GM12878 (cell line): ENCODE measurements at regions not wholly inside any gene's neighbourhood (a gene's known extent, or its start where the extent isn't known, plus 50 kb on each side); places are given as distances from the start of the nearest gene placed in this dataset.
"Not testable (repeated sequence)": the region's sequence is repeated elsewhere in the genome, so short reads cannot be mapped to it uniquely, and the experiment has no call there.

Source experiments
- DPF2 ChIP-seq: fragments of 450-650 bp; IDR thresholded peaks from 2 replicates; pipeline ENCODE4 v1.6.1; 2017; ENCODE audit warnings: mild to moderate bottlenecking
- POLR2A ChIP-seq: IDR thresholded peaks from 2 replicates; pipeline ENCODE4 v1.6.1; 2011; ENCODE audit warnings: low read depth, mild to moderate bottlenecking, low read length
- TF ChIP-seq, protein P1 (sequence below), 3 experiments: IDR thresholded peaks in 2 of 3; conservative IDR thresholded peaks in 1 of 3; 2 replicates each; pipeline ENCODE4 v1.5.1; 2011; ENCODE audit warnings: low read depth in 3 of 3, low read length in 3 of 3, mild to moderate bottlenecking in 3 of 3, control low read depth in 2 of 3, moderate library complexity in 2 of 3, inconsistent platforms in 1 of 3, mixed read lengths in 1 of 3; ENCODE audit not compliant: control insufficient read depth in 2 of 3, insufficient read depth in 1 of 3; ENCODE audit errors: extremely low read depth in 1 of 3
- TF ChIP-seq, protein P2 (sequence below): IDR thresholded peaks from 2 replicates; pipeline ENCODE4 v1.6.1; 2012; ENCODE audit warnings: mild to moderate bottlenecking, low read depth, low read length

DNA sequence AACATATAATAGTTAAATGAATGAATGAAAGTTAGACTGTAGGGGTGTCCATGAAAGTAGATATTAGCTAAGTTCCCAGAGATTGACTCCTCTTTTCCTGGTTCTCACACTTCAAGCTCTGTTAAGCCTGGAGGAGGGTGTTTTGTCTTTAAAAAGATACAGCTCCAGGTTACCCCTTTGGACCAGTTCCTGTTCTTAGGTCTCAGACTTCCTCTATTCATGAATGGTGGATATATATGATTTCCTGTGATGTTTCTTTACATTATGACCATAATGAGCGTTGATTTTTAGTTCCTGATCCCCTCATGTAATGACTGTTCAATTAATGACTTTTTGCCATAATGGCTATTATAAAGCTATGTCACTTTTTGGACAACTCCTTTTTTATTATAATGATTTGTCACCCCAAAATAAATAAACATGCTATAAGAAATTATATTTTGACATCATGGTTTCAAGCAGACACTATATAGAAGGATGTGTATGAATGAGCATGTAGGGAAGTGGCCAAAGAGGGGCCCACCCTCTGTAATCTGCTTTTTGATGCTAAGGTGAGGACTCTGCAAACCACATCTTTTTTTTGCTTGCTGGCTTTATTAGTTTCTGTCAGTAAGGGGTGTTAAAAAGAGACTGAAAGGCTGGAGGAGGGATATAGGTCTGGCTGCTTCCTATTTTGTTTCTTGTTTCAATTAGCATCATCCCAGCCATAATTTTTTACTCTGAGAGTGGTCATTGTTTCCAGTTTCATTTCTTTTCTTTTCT, 115.2 kb downstream of the FAM72B start:
- TF ChIP-seq, protein P1, sequence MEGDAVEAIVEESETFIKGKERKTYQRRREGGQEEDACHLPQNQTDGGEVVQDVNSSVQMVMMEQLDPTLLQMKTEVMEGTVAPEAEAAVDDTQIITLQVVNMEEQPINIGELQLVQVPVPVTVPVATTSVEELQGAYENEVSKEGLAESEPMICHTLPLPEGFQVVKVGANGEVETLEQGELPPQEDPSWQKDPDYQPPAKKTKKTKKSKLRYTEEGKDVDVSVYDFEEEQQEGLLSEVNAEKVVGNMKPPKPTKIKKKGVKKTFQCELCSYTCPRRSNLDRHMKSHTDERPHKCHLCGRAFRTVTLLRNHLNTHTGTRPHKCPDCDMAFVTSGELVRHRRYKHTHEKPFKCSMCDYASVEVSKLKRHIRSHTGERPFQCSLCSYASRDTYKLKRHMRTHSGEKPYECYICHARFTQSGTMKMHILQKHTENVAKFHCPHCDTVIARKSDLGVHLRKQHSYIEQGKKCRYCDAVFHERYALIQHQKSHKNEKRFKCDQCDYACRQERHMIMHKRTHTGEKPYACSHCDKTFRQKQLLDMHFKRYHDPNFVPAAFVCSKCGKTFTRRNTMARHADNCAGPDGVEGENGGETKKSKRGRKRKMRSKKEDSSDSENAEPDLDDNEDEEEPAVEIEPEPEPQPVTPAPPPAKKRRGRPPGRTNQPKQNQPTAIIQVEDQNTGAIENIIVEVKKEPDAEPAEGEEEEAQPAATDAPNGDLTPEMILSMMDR (IDR thresholded peaks at IDR 0.05 in 2 of 3, conservative IDR thresholded peaks at IDR 0.05 in 1 of 3; ENCODE audit: control insufficient read depth in 2 of 3, extremely low read depth in 1 of 3, insufficient read depth in 1 of 3, low read depth in 3 of 3, low read length in 3 of 3), result not testable (repeated sequence)
- not testable (repeated sequence) for TF ChIP-seq POLR2A, DPF2
- TF ChIP-seq, protein P2, sequence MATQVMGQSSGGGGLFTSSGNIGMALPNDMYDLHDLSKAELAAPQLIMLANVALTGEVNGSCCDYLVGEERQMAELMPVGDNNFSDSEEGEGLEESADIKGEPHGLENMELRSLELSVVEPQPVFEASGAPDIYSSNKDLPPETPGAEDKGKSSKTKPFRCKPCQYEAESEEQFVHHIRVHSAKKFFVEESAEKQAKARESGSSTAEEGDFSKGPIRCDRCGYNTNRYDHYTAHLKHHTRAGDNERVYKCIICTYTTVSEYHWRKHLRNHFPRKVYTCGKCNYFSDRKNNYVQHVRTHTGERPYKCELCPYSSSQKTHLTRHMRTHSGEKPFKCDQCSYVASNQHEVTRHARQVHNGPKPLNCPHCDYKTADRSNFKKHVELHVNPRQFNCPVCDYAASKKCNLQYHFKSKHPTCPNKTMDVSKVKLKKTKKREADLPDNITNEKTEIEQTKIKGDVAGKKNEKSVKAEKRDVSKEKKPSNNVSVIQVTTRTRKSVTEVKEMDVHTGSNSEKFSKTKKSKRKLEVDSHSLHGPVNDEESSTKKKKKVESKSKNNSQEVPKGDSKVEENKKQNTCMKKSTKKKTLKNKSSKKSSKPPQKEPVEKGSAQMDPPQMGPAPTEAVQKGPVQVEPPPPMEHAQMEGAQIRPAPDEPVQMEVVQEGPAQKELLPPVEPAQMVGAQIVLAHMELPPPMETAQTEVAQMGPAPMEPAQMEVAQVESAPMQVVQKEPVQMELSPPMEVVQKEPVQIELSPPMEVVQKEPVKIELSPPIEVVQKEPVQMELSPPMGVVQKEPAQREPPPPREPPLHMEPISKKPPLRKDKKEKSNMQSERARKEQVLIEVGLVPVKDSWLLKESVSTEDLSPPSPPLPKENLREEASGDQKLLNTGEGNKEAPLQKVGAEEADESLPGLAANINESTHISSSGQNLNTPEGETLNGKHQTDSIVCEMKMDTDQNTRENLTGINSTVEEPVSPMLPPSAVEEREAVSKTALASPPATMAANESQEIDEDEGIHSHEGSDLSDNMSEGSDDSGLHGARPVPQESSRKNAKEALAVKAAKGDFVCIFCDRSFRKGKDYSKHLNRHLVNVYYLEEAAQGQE, result not testable (repeated sequence)
